Heart left ventricle (tissue), 13 donors: ENCODE measurements at regions not wholly inside any gene's neighbourhood (a gene's known extent, or its start where the extent isn't known, plus 50 kb on each side); places are given as distances from the start of the nearest gene placed in this dataset.

Experiments used
- POLR2A ChIP-seq, 2 donors: fragments of 450-650 bp; IDR thresholded peaks; one replicate each; pipeline ENCODE4 v1.6.1; 2017; ENCODE audit warnings: antibody characterized with exemption in 2 of 2, mild to moderate bottlenecking in 2 of 2, moderate library complexity in 2 of 2
- TF ChIP-seq, protein P1 (sequence below), 12 donors: fragments of 200-600 bp; sonication (generic) in 4 of 12; IDR thresholded peaks; one replicate each; pipeline versions ENCODE4 v1.5.0 to v1.8.0; 2018 to 2022; ENCODE audit warnings: antibody characterized with exemption in 12 of 12, mild to moderate bottlenecking in 5 of 12
- donor health status: ischemic (EF 13 %, LVEDD 7.1; RV severe dilation, severe dysfunction).
- donor health status: DM: no; HTN: yes; CAD: no.
- donor health status: DM: no; HTN: no; CAD: no.
- donor health status: ischemic (EF 25% LVEDD 6.9; RV normal size, moderate dysfunction).
- donor health status: ischemic (EF 25% LVEDD 5.7; RV mildly dilated, moderate dysfunction).
- donor health status: ischemic (EF 35%, LVEDD 5.7; RV mildly dilated, moderate dysfunction).
- donor health status: nonischemic (EF 11% LVEDD 7.7; RV severe dilation, severe dysfunction).
- donor health status: DM: yes; HTN: yes; CAD: no.
- donor health status: PGD.
- donor health status: ischemic (EF 29% LVEDD 5.4; RV normal size, mild dysfunction).
- donor health status: nonischemic (EF 23%, LVEDD 6.1; RV moderate dilation, normal function).

DNA sequence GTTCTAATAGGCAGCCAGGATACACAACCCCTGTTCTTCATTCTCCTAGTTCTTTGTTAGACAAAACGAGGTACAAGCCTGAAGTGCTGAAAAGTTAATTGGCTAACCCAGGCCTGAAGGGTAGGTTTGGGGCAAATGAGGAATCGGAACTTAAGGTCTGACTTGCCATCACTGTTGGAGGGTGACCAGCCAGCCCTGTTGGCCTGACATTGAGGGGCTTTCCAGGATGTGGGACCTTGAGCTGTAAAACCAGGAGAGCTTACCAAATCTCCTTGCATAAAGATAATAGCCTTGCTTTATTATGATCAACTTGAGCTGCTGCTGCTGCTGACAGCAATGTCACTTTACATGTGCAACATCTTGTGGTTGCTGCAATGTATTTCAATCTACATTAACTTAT is 256.0 kb downstream of the VAPA start:
- TF ChIP-seq, protein P1, sequence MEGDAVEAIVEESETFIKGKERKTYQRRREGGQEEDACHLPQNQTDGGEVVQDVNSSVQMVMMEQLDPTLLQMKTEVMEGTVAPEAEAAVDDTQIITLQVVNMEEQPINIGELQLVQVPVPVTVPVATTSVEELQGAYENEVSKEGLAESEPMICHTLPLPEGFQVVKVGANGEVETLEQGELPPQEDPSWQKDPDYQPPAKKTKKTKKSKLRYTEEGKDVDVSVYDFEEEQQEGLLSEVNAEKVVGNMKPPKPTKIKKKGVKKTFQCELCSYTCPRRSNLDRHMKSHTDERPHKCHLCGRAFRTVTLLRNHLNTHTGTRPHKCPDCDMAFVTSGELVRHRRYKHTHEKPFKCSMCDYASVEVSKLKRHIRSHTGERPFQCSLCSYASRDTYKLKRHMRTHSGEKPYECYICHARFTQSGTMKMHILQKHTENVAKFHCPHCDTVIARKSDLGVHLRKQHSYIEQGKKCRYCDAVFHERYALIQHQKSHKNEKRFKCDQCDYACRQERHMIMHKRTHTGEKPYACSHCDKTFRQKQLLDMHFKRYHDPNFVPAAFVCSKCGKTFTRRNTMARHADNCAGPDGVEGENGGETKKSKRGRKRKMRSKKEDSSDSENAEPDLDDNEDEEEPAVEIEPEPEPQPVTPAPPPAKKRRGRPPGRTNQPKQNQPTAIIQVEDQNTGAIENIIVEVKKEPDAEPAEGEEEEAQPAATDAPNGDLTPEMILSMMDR (IDR thresholded peaks at IDR 0.05): no peak
- TF ChIP-seq POLR2A (IDR thresholded peaks at IDR 0.05): no peak
